ENCODE measurements at regions not wholly inside any gene's neighbourhood (a gene's known extent, or its start where the extent isn't known, plus 50 kb on each side); places are given as distances from the start of the nearest gene placed in this dataset.
"Not testable (repeated sequence)": the region's sequence is repeated elsewhere in the genome, so short reads cannot be mapped to it uniquely, and the experiment has no call there.

GRCh38 chr1:221587013-221587412 is 154.9 kb downstream of the DUSP10 start:
- not testable (repeated sequence) for H3K27ac ChIP-seq (ENCODE audit: low read depth in 1 of 2, low read length in 1 of 2); H3K36me3 ChIP-seq (ENCODE audit: control insufficient read depth in 2 of 2, insufficient read depth in 2 of 2, low read length in 1 of 2); H3K4me1 ChIP-seq (ENCODE audit: control insufficient read depth in 2 of 2, insufficient read depth in 2 of 2, low read length in 2 of 2); H3K9me3 ChIP-seq (ENCODE audit: control insufficient read depth in 2 of 2, insufficient read depth in 1 of 2, low read length in 1 of 2); H3K4me3 ChIP-seq (ENCODE audit: low read length in 2 of 2); DNase-seq (ENCODE audit: low read depth in 6 of 9, low spot score in 9 of 9); H3K27me3 ChIP-seq (ENCODE audit: control insufficient read depth in 2 of 2, insufficient read depth in 1 of 2, low read length in 1 of 2)
- WGBS = 99% methylated on average over 1 of the region's 1 CpG

- not testable (repeated sequence) for H3K27ac ChIP-seq (ENCODE audit: low read depth in 1 of 2, low read length in 1 of 2); H3K36me3 ChIP-seq (ENCODE audit: control insufficient read depth in 2 of 2, insufficient read depth in 2 of 2, low read length in 1 of 2); DNase-seq (ENCODE audit: low read depth in 6 of 9, low spot score in 9 of 9); H3K9me3 ChIP-seq (ENCODE audit: control insufficient read depth in 2 of 2, insufficient read depth in 1 of 2, low read length in 1 of 2); H3K4me3 ChIP-seq (ENCODE audit: low read length in 2 of 2); H3K27me3 ChIP-seq (ENCODE audit: control insufficient read depth in 2 of 2, insufficient read depth in 1 of 2, low read length in 1 of 2); H3K4me1 ChIP-seq (ENCODE audit: control insufficient read depth in 2 of 2, insufficient read depth in 2 of 2, low read length in 2 of 2)
Observed at GRCh38 chr1:221591250-221591649, 150.6 kb downstream of the DUSP10 start.

GRCh38 chr1:221594576-221594975 is 147.3 kb downstream of the DUSP10 start:
- H3K27me3 ChIP-seq (ENCODE audit: control insufficient read depth in 2 of 2, insufficient read depth in 1 of 2, low read length in 1 of 2) = no peaks in the 10 kb centered on the region
- no peaks in the 10 kb centered on the region for H3K36me3 ChIP-seq (ENCODE audit: control insufficient read depth in 2 of 2, insufficient read depth in 2 of 2, low read length in 1 of 2)
- no peak overlapping the region for H3K4me3 ChIP-seq (ENCODE audit: low read length in 2 of 2)
- WGBS = 93% methylated on average over 2 of the region's 2 CpGs
- no peak for DNase-seq (ENCODE audit: low read depth in 6 of 9, low spot score in 9 of 9)
- no peaks in the 10 kb centered on the region for H3K9me3 ChIP-seq (ENCODE audit: control insufficient read depth in 2 of 2, insufficient read depth in 1 of 2, low read length in 1 of 2)
- H3K4me1 ChIP-seq (ENCODE audit: control insufficient read depth in 2 of 2, insufficient read depth in 2 of 2, low read length in 2 of 2) = no peaks in the 10 kb centered on the region
- no peak overlapping the region for H3K27ac ChIP-seq (ENCODE audit: low read depth in 1 of 2, low read length in 1 of 2)

GRCh38 chr1:221598122-221598521 is 143.8 kb downstream of the DUSP10 start:
- 94% methylated on average over 6 of the region's 6 CpGs for WGBS
- H3K27ac ChIP-seq (ENCODE audit: low read depth in 1 of 2, low read length in 1 of 2) = no peak overlapping the region
- DNase-seq (ENCODE audit: low read depth in 6 of 9, low spot score in 9 of 9) = no peak

GRCh38 chr1:221601166-221601565 is 140.7 kb downstream of the DUSP10 start:
- Histone ChIP-seq H3K27ac (ENCODE audit: low read depth in 1 of 2, low read length in 1 of 2) (no peak overlapping the region), H3K4me1 (ENCODE audit: control insufficient read depth in 2 of 2, insufficient read depth in 2 of 2, low read length in 2 of 2) (no peaks in the 10 kb centered on the region), H3K9me3 (ENCODE audit: control insufficient read depth in 2 of 2, insufficient read depth in 1 of 2, low read length in 1 of 2) (no peaks in the 10 kb centered on the region), H3K4me3 (ENCODE audit: low read length in 2 of 2) (no peak overlapping the region), H3K36me3 (ENCODE audit: control insufficient read depth in 2 of 2, insufficient read depth in 2 of 2, low read length in 1 of 2) (no peaks in the 10 kb centered on the region), H3K27me3 (ENCODE audit: control insufficient read depth in 2 of 2, insufficient read depth in 1 of 2, low read length in 1 of 2) (no peaks in the 10 kb centered on the region)
- no peak for DNase-seq (ENCODE audit: low read depth in 6 of 9, low spot score in 9 of 9)

More at GRCh38 chr1:221598122-221598521, 143.8 kb downstream of the DUSP10 start:
- Histone ChIP-seq H3K4me3 (ENCODE audit: low read length in 2 of 2) (no peak overlapping the region), H3K4me1 (ENCODE audit: control insufficient read depth in 2 of 2, insufficient read depth in 2 of 2, low read length in 2 of 2) (no peaks in the 10 kb centered on the region), H3K9me3 (ENCODE audit: control insufficient read depth in 2 of 2, insufficient read depth in 1 of 2, low read length in 1 of 2) (no peaks in the 10 kb centered on the region), H3K36me3 (ENCODE audit: control insufficient read depth in 2 of 2, insufficient read depth in 2 of 2, low read length in 1 of 2) (no peaks in the 10 kb centered on the region), H3K27me3 (ENCODE audit: control insufficient read depth in 2 of 2, insufficient read depth in 1 of 2, low read length in 1 of 2) (no peaks in the 10 kb centered on the region)

- Histone ChIP-seq H3K27me3 (ENCODE audit: control insufficient read depth in 2 of 2, insufficient read depth in 1 of 2, low read length in 1 of 2) (no peaks in the 10 kb centered on the region), H3K9me3 (ENCODE audit: control insufficient read depth in 2 of 2, insufficient read depth in 1 of 2, low read length in 1 of 2) (no peaks in the 10 kb centered on the region), H3K36me3 (ENCODE audit: control insufficient read depth in 2 of 2, insufficient read depth in 2 of 2, low read length in 1 of 2) (no peaks in the 10 kb centered on the region), H3K4me3 (ENCODE audit: low read length in 2 of 2) (no peak overlapping the region), H3K27ac (ENCODE audit: low read depth in 1 of 2, low read length in 1 of 2) (no peak overlapping the region), H3K4me1 (ENCODE audit: control insufficient read depth in 2 of 2, insufficient read depth in 2 of 2, low read length in 2 of 2) (no peaks in the 10 kb centered on the region)
- over 99% methylated on average over 2 of the region's 2 CpGs for WGBS
- no peak for DNase-seq (ENCODE audit: low read depth in 6 of 9, low spot score in 9 of 9)
Observed at GRCh38 chr1:221602830-221603229, 139.1 kb downstream of the DUSP10 start.

GRCh38 chr1:221604390-221604789 is 137.5 kb downstream of the DUSP10 start:
- not testable (repeated sequence) for H3K4me1 ChIP-seq (ENCODE audit: control insufficient read depth in 2 of 2, insufficient read depth in 2 of 2, low read length in 2 of 2)

GRCh38 chr1:221604948-221605347 is 136.9 kb downstream of the DUSP10 start:
- Histone ChIP-seq H3K27ac (ENCODE audit: low read depth in 1 of 2, low read length in 1 of 2) (no peak overlapping the region), H3K9me3 (ENCODE audit: control insufficient read depth in 2 of 2, insufficient read depth in 1 of 2, low read length in 1 of 2) (no peaks in the 10 kb centered on the region), H3K36me3 (ENCODE audit: control insufficient read depth in 2 of 2, insufficient read depth in 2 of 2, low read length in 1 of 2) (no peaks in the 10 kb centered on the region), H3K27me3 (ENCODE audit: control insufficient read depth in 2 of 2, insufficient read depth in 1 of 2, low read length in 1 of 2) (no peaks in the 10 kb centered on the region), H3K4me1 (ENCODE audit: control insufficient read depth in 2 of 2, insufficient read depth in 2 of 2, low read length in 2 of 2) (no peaks in the 10 kb centered on the region), H3K4me3 (ENCODE audit: low read length in 2 of 2) (no peak overlapping the region)
- DNase-seq (ENCODE audit: low read depth in 6 of 9, low spot score in 9 of 9) = no peak

More at GRCh38 chr1:221604390-221604789, 137.5 kb downstream of the DUSP10 start:
- H3K27ac ChIP-seq (ENCODE audit: low read depth in 1 of 2, low read length in 1 of 2); H3K27me3 ChIP-seq (ENCODE audit: control insufficient read depth in 2 of 2, insufficient read depth in 1 of 2, low read length in 1 of 2); H3K4me3 ChIP-seq (ENCODE audit: low read length in 2 of 2); DNase-seq (ENCODE audit: low read depth in 6 of 9, low spot score in 9 of 9); H3K9me3 ChIP-seq (ENCODE audit: control insufficient read depth in 2 of 2, insufficient read depth in 1 of 2, low read length in 1 of 2); H3K36me3 ChIP-seq (ENCODE audit: control insufficient read depth in 2 of 2, insufficient read depth in 2 of 2, low read length in 1 of 2): not testable (repeated sequence)

- Histone ChIP-seq H3K9me3 (ENCODE audit: control insufficient read depth in 2 of 2, insufficient read depth in 1 of 2, low read length in 1 of 2) (no peaks in the 10 kb centered on the region), H3K4me3 (ENCODE audit: low read length in 2 of 2) (no peak overlapping the region), H3K36me3 (ENCODE audit: control insufficient read depth in 2 of 2, insufficient read depth in 2 of 2, low read length in 1 of 2) (no peaks in the 10 kb centered on the region), H3K27ac (ENCODE audit: low read depth in 1 of 2, low read length in 1 of 2) (no peak overlapping the region), H3K4me1 (ENCODE audit: control insufficient read depth in 2 of 2, insufficient read depth in 2 of 2, low read length in 2 of 2) (no peaks in the 10 kb centered on the region), H3K27me3 (ENCODE audit: control insufficient read depth in 2 of 2, insufficient read depth in 1 of 2, low read length in 1 of 2) (no peaks in the 10 kb centered on the region)
- DNase-seq (ENCODE audit: low read depth in 6 of 9, low spot score in 9 of 9) = no peak
- WGBS = 92% methylated on average over 1 of the region's 1 CpG
Observed at GRCh38 chr1:221605569-221605968, 136.3 kb downstream of the DUSP10 start.

- Histone ChIP-seq H3K27me3 (ENCODE audit: control insufficient read depth in 2 of 2, insufficient read depth in 1 of 2, low read length in 1 of 2) (no peaks in the 10 kb centered on the region), H3K4me3 (ENCODE audit: low read length in 2 of 2) (no peak overlapping the region), H3K9me3 (ENCODE audit: control insufficient read depth in 2 of 2, insufficient read depth in 1 of 2, low read length in 1 of 2) (no peaks in the 10 kb centered on the region), H3K27ac (ENCODE audit: low read depth in 1 of 2, low read length in 1 of 2) (no peak overlapping the region), H3K4me1 (ENCODE audit: control insufficient read depth in 2 of 2, insufficient read depth in 2 of 2, low read length in 2 of 2) (no peaks in the 10 kb centered on the region), H3K36me3 (ENCODE audit: control insufficient read depth in 2 of 2, insufficient read depth in 2 of 2, low read length in 1 of 2) (no peaks in the 10 kb centered on the region)
- DNase-seq (ENCODE audit: low read depth in 6 of 9, low spot score in 9 of 9) = no peak
- 98% methylated on average over 4 of the region's 4 CpGs for WGBS
Observed at GRCh38 chr1:221606256-221606655, 135.6 kb downstream of the DUSP10 start.
